DMS 273 (cell line): ENCODE measurements at regions not wholly inside any gene's neighbourhood (a gene's known extent, or its start where the extent isn't known, plus 50 kb on each side); places are given as distances from the start of the nearest gene placed in this dataset.

Experiments
- DNase-seq: peaks from one replicate; lab custom pipeline; 2025; ENCODE audit not compliant: unreplicated experiment; lab: John Stamatoyannopoulos, UW

- no peak for DNase-seq
Measured at GRCh38 chr7:46834921-46835320, 747.0 kb downstream of the TNS3 start.

GRCh38 chr7:46833197-46833596, 748.7 kb downstream of the TNS3 start:
- DNase-seq: no peak

- no peak for DNase-seq
Measured at GRCh38 chr7:46832136-46832535, 749.8 kb downstream of the TNS3 start.

GRCh38 chr7:46819819-46820218, 762.1 kb downstream of the TNS3 start:
- DNase-seq: no peak

- DNase-seq: no peak
Measured at GRCh38 chr7:46814516-46815250, 767.2 kb downstream of the TNS3 start.

- no peak for DNase-seq
Measured at GRCh38 chr7:46812101-46812675, 769.7 kb downstream of the TNS3 start.

GRCh38 chr7:46811529-46811928, 770.4 kb downstream of the TNS3 start:
- peak; percentile 17 for DNase-seq

- DNase-seq: no peak
Measured at GRCh38 chr7:46810986-46811385, 770.9 kb downstream of the TNS3 start.

- DNase-seq: no peak
Measured at GRCh38 chr7:46809886-46810285, 772.0 kb downstream of the TNS3 start.

- DNase-seq: no peak
Measured at GRCh38 chr7:46806856-46807255, 775.1 kb downstream of the TNS3 start.

- DNase-seq: no peak
Measured at GRCh38 chr7:46802479-46802878, 779.4 kb downstream of the TNS3 start.

GRCh38 chr7:46791188-46791587, 790.7 kb downstream of the TNS3 start:
- no peak for DNase-seq

- DNase-seq: no peak
Measured at GRCh38 chr7:46786995-46787394, 794.9 kb downstream of the TNS3 start.

GRCh38 chr7:46786221-46786954, 795.5 kb downstream of the TNS3 start:
- DNase-seq: no peak

GRCh38 chr7:46784732-46785131, 797.2 kb downstream of the TNS3 start:
- no peak for DNase-seq

- no peak for DNase-seq
Measured at GRCh38 chr7:46781901-46782439, 799.9 kb downstream of the TNS3 start.

- DNase-seq: peak; percentile 59
Measured at GRCh38 chr7:46776790-46777189, 805.1 kb downstream of the TNS3 start.

- DNase-seq: no peak
Measured at GRCh38 chr7:46775776-46776175, 806.1 kb downstream of the TNS3 start.

GRCh38 chr7:46775020-46775419, 806.9 kb downstream of the TNS3 start:
- no peak for DNase-seq

- DNase-seq: no peak
Measured at GRCh38 chr7:46774515-46774914, 807.4 kb downstream of the TNS3 start.

GRCh38 chr7:46772776-46773175, 809.1 kb downstream of the TNS3 start:
- DNase-seq: no peak

GRCh38 chr7:46767071-46767470, 814.8 kb downstream of the TNS3 start:
- no peak for DNase-seq
